T-helper 1 cell treated with Interleukin-12 subunit alpha and Interleukin-12 subunit beta and Interleukin-4 antibody, amounts not matched to agents 30 ng/mL and 1 ng/mL, for 36 hours (primary cell): ENCODE measurements at regions not wholly inside any gene's neighbourhood (a gene's known extent, or its start where the extent isn't known, plus 50 kb on each side); places are given as distances from the start of the nearest gene placed in this dataset.
"Not testable (repeated sequence)": the region's sequence is repeated elsewhere in the genome, so short reads cannot be mapped to it uniquely, and the experiment has no call there.

Source experiments
- intact Hi-C: fragments of 100-400 bp; cut with micrococcal nuclease; formaldehyde crosslinking; loops from one replicate; pipeline ENCODE4 v1.15.1; 2024

DNA sequence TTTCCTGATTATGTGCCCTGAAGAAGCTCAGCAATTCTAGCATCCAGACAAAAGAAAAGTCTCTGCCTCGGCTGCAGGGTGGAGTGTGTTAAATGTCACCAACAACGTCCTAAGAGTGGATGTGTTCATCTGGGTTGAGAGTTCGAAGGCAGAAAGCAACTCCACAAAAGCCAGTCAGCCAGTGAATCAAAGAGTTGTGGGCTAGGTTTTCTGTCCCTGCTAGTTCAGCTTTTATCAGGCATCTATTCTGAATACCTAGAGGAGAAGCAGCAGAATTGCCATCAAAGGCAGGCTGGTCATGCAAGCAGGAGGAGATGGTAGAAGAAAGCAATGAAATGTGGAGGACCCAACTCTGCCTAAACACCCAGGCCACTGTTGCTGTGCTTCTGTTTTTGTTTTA, 205.2 kb downstream of the KLF6 start:
- intact Hi-C loops, result no loop called here

DNA sequence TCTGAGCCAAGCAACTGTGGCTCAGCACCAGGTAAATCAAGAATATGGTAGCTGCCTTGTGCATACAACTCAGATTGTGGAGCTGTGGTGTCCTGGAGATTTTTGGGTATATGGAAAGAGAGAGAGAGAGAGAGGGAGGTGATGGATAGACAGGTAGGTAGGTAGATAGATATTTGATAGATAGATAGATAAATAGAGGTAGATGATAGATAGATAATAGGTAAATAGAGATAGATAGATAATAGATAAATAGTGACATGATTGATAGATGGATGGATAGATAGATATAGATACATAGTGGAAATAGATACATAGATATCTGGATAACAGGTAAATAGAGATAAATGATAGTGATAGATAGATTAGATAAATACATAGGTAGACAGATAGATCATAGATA, 206.3 kb downstream of the KLF6 start:
- intact Hi-C loops, result no loop called here

DNA sequence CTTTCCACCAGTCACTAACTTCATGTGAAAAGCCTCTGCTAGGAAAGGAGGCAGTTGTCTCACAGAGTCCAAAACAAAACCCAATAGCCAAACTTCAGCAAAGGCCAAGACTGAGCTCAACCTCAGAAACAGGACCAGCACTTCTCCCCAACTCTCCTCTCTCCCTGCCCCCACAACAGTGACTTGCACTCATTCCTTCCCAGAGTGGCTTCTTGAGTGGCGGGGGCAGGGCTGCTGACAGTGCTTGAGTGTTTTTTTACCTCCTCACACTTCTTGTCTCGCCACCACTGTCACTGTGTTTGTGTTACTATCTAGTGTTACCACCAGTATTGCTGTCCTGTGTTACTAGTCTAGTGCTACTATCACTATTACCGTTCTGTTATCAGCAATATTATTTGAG, 206.8 kb downstream of the KLF6 start:
- intact Hi-C loops, result no loop called here

DNA sequence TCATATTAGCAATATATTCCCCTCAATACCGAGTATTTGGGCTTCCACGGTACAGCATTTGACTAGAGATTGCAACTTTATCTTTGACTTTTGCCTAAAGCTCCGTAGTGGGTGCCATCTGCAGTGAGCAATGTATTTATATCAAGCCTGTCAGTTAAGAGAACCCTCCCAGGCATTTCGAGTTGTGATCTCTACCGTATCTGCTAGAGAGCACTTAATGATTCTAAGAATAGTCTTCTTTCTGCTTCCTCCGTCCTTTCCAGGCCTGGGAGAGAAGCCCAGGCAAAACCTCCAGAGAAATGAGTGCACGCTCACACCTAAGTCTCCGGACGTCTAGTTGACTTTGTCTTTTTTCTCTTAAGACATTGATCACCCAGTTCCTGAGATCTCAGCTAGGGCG, 210.6 kb downstream of the KLF6 start:
- intact Hi-C loops, result no loop called here

DNA sequence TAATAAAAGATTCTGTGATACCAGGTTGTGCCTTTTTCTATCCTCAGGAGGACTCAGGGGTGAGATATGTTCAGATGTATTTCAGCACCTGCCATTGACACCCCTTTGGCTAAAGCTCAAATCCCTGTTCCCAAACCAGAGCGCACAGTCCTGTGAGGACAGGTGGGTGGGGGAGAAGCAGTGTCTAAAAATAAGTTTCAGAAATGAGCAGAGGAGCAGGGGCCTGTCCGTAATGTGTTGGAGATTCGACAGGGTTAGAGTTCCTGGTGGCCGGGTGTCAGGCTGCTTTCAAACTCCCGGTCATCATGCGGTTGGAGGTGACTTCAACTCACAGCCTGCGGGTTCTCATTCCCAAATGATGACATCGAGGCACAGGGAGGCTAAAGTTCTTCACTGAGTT, 211.5 kb downstream of the KLF6 start:
- intact Hi-C loops, result no loop called here

DNA sequence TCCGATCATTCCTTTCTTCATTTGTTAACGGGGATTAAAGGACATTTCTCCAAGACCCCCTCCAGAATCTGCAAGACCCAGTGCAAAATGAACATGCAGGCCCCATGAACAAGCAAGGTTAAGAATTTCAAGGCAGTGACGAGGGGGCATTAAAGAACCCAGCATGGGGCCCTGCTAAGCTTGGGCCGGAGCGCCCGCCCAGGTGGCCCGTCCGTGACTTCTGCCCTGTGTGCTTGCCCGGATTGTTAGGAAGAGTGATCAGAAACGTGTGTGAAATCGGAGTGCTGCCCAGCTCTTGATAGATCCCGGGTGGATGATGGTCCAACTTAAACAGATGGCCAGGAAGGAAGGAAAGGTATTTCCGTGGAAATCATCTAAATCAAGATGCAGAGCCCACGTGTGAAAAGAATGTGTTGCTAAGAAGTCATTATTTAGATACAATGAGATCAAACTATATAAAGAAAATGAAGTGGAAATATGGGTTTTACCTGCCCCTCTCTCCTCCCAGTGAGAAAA, 213.6 kb downstream of the KLF6 start:
- intact Hi-C loops, result no loop called here

DNA sequence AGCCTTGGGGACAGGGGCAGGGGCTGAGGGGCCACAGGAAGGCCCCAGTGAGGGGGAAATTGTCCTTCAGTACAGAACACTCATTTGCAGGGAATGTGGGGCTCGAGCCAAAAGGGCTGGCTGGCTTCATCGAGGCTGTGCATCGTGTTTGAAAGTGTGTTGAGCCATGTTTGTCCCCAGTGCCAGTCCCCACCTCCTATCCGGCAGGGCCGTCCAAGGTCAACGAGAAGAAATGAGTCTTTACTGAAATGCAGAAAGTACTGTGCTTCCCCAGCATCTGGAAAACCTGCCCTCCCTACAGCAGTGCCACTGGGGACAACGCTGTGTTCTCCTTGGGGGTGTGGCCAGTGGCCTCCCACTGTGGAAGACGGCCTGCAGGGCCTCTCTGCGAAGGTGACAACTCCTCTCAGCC, 214.1 kb downstream of the KLF6 start:
- intact Hi-C loops, result no loop called here

GRCh38 chr10:3570131-3570729, 214.8 kb downstream of the KLF6 start:
- intact Hi-C loops, result no loop called here

DNA sequence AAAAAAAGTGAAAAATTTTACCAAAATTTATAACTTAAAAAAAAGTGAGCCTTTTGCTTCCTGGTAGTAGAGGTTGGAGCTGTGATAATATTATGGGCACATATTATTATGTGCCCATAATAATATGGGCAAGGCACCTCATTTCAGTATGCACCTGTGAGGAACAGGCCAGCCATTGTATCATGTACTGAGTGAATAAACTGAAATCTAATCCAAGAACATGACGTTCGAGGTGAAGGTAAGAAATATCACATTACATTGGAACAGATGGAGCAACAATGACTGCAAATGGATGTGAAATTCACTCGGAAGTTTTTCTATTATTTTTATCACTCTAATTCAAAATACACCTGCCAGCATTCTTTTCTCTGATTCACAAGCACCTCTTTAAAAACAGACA, 216.0 kb downstream of the KLF6 start:
- intact Hi-C loops, result no loop called here

GRCh38 chr10:3568392-3568791, 216.6 kb downstream of the KLF6 start:
- intact Hi-C loops, result no loop called here

DNA sequence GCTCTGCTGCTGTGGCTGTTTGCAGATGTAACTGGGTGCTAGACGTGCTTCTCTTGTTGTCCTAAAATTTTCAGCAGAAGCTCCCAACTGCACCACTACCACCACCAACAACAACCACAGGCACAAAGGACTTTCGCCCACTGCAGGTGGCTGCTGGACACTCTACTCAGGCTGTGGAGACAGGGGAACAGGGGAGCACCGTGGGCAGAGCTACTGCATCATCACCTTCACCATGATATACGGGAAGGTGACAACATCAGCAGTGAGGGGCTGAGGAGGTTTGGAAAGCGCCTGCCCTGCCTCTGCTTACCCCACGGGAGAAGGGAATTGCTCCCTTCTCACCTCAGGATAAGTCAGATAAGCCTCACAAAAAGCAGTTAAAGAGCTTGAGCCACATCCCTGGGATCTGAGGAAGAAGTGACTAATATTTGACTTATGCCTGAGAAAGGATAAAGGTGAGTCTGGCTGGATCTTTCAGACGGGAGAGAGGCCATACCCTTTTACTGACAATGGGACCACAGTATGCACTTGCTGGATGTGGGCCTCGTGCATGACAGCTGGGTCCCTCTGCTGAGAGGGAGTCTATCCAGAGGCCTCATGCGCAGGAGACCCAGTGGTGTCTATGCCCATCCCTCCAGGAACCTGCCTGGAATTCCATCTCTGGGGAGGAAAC, 217.6 kb downstream of the KLF6 start:
- intact Hi-C loops, result no loop called here

- intact Hi-C loops, result no loop called here
Observed at GRCh38 chr10:3566627-3567026, 218.4 kb downstream of the KLF6 start.

DNA sequence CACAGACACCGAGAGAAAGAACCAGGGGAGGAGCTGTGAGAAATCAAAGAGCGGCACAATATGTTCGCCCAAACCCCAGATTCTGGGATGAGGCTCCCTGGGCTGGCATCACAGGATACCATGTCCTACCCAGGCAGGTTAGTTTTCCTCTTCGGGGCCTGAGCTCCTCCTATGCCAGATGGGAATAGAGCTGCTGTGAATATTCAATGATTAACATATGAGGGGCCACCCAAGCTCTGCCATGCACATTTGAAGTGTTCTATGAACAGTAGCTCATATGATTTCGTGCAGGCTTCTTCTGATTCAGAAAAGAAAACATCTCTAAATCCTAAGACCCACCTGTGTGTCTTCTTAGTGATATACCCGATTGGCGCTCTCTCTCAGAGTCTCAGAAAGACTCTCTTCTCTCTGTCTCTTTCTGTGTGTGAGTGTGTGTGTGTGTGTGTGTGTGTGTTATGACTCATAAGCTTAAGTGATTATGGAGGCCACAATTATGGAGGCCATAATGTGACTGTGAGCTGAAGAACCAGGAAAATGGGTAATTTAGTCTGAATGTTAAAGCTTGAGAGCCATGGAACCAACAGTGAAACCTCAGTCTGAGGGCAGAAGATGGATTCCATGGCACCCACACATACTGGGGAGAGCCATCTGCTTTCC, 220.5 kb downstream of the KLF6 start:
- intact Hi-C loops, result no loop called here

DNA sequence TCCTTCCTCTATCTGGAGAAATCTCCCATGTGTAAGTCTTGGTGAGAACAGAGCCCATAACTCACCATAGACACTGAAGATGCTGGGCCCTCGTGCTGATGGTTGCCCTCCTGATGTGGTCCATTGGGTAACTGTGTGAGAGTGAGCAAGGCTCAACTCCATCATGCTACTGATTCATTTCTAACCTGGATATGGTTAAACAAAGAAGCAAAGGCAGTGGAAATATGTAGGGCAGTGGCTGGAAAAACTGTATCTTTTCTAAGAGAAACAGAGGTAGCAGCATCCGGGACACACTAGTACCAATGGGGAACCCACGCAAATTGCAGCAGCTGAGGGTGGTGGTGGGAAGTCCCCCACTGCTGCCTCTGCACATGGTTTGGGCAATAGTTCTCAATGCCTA, 221.7 kb downstream of the KLF6 start:
- intact Hi-C loops, result no loop called here

GRCh38 chr10:3560628-3561027, 224.4 kb downstream of the KLF6 start:
- intact Hi-C loops, result not testable (repeated sequence)

- intact Hi-C loops, result no loop called here
Observed at GRCh38 chr10:3559527-3559926, 225.5 kb downstream of the KLF6 start.

GRCh38 chr10:3559011-3559410, 226.0 kb downstream of the KLF6 start:
- intact Hi-C loops, result no loop called here

GRCh38 chr10:3556191-3557017, 228.6 kb downstream of the KLF6 start:
- intact Hi-C loops, result not testable (repeated sequence)

DNA sequence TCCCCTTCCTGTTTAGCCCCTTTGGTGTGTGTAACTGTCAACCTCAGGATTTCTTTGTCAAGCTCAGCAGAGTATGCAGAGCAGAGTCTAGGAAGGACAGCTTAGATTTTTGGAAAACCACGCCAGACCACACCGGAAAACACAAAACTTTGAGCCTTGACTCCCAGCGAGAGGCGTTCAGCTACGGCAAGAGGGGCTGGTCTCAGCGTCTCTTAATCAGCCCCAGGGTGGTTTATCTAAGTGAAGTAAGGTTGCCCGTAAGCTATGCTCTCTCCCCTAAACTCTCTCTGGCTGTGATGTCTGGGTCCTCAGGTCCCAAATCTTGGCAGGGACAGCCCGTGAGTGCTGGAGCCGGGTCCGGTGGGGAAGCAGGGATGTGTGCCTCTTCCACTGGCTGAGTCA, 230.9 kb downstream of the KLF6 start:
- intact Hi-C loops, result no loop called here

- intact Hi-C loops, result no loop called here
Observed at GRCh38 chr10:3552281-3552680, 232.7 kb downstream of the KLF6 start.

GRCh38 chr10:3551761-3552160, 233.2 kb downstream of the KLF6 start:
- intact Hi-C loops, result no loop called here

- intact Hi-C loops, result no loop called here
Observed at GRCh38 chr10:3549118-3549517, 235.9 kb downstream of the KLF6 start.
